Heart left ventricle (tissue), 13 donors: ENCODE measurements at regions not wholly inside any gene's neighbourhood (a gene's known extent, or its start where the extent isn't known, plus 50 kb on each side); places are given as distances from the start of the nearest gene placed in this dataset.

Experiments
- POLR2A ChIP-seq, 2 donors: fragments of 450-650 bp; IDR thresholded peaks; one replicate each; pipeline ENCODE4 v1.6.1; 2017; ENCODE audit warnings: antibody characterized with exemption in 2 of 2, mild to moderate bottlenecking in 2 of 2, moderate library complexity in 2 of 2
- TF ChIP-seq, protein P1 (sequence below), 12 donors: fragments of 200-600 bp; sonication (generic) in 4 of 12; IDR thresholded peaks; one replicate each; pipeline versions ENCODE4 v1.5.0 to v1.8.0; 2018 to 2022; ENCODE audit warnings: antibody characterized with exemption in 12 of 12, mild to moderate bottlenecking in 5 of 12
- donor health status: ischemic (EF 13 %, LVEDD 7.1; RV severe dilation, severe dysfunction).
- donor health status: DM: no; HTN: yes; CAD: no.
- donor health status: DM: no; HTN: no; CAD: no.
- donor health status: ischemic (EF 25% LVEDD 6.9; RV normal size, moderate dysfunction).
- donor health status: ischemic (EF 25% LVEDD 5.7; RV mildly dilated, moderate dysfunction).
- donor health status: ischemic (EF 35%, LVEDD 5.7; RV mildly dilated, moderate dysfunction).
- donor health status: nonischemic (EF 11% LVEDD 7.7; RV severe dilation, severe dysfunction).
- donor health status: DM: yes; HTN: yes; CAD: no.
- donor health status: PGD.
- donor health status: ischemic (EF 29% LVEDD 5.4; RV normal size, mild dysfunction).
- donor health status: nonischemic (EF 23%, LVEDD 6.1; RV moderate dilation, normal function).

DNA sequence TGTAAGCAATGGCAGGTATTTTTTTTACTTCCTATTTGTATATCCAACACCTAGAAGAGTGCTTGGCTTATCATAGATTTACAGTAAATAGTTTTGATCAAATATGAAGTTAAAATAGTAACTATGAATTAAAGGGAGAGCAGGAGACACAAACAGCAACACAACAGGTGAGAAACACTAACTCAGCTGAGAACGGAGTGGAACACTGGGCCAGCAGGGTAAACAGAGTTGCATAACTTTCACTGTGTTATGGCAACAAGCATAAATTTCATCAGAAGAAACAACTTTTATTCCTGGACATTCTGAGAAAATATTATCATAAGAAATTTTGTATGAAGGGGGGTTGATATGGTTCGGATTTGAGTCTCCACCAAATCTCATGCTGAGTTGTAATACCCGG is 52.2 kb upstream of the SMIM30 start:
- TF ChIP-seq, protein P1, sequence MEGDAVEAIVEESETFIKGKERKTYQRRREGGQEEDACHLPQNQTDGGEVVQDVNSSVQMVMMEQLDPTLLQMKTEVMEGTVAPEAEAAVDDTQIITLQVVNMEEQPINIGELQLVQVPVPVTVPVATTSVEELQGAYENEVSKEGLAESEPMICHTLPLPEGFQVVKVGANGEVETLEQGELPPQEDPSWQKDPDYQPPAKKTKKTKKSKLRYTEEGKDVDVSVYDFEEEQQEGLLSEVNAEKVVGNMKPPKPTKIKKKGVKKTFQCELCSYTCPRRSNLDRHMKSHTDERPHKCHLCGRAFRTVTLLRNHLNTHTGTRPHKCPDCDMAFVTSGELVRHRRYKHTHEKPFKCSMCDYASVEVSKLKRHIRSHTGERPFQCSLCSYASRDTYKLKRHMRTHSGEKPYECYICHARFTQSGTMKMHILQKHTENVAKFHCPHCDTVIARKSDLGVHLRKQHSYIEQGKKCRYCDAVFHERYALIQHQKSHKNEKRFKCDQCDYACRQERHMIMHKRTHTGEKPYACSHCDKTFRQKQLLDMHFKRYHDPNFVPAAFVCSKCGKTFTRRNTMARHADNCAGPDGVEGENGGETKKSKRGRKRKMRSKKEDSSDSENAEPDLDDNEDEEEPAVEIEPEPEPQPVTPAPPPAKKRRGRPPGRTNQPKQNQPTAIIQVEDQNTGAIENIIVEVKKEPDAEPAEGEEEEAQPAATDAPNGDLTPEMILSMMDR (IDR thresholded peaks at IDR 0.05), result no peak
- no peak for TF ChIP-seq POLR2A (IDR thresholded peaks at IDR 0.05)
